HG02938 (cell line): ENCODE measurements at regions not wholly inside any gene's neighbourhood (a gene's known extent, or its start where the extent isn't known, plus 50 kb on each side); places are given as distances from the start of the nearest gene placed in this dataset.
"Not testable (repeated sequence)": the region's sequence is repeated elsewhere in the genome, so short reads cannot be mapped to it uniquely, and the experiment has no call there.

Experiments used
- ATAC-seq: cut with Tn5 transposase; IDR thresholded peaks from one replicate; pipeline ENCODE4 v1.9.1; 2021; ENCODE audit warnings: mild to moderate bottlenecking, moderate library complexity; ENCODE audit not compliant: unreplicated experiment

- ATAC-seq = not testable (repeated sequence)
These were observed 311.1 kb upstream of the CNTNAP2 start for GRCh38 chr7:145805496-145805895.

GRCh38 chr7:145797507-145797906 is 319.1 kb upstream of the CNTNAP2 start:
- no peak for ATAC-seq

GRCh38 chr7:145795132-145795531 is 321.5 kb upstream of the CNTNAP2 start:
- no peak for ATAC-seq

- no peak for ATAC-seq
These were observed 331.5 kb upstream of the CNTNAP2 start for GRCh38 chr7:145784809-145785780.

- ATAC-seq = not testable (repeated sequence)
These were observed 335.2 kb upstream of the CNTNAP2 start for GRCh38 chr7:145781388-145781787.

GRCh38 chr7:145779140-145779539 is 337.5 kb upstream of the CNTNAP2 start:
- no peak for ATAC-seq

GRCh38 chr7:145774777-145775176 is 341.8 kb upstream of the CNTNAP2 start:
- ATAC-seq = no peak

GRCh38 chr7:145753004-145753403 is 363.6 kb upstream of the CNTNAP2 start:
- no peak for ATAC-seq

GRCh38 chr7:145737617-145738016 is 379.0 kb upstream of the CNTNAP2 start:
- no peak for ATAC-seq

- ATAC-seq = no peak
These were observed 381.5 kb upstream of the CNTNAP2 start for GRCh38 chr7:145735061-145735460.

- ATAC-seq = no peak
These were observed 384.1 kb upstream of the CNTNAP2 start for GRCh38 chr7:145732521-145732920.

GRCh38 chr7:145729691-145730090 is 386.9 kb upstream of the CNTNAP2 start:
- ATAC-seq = no peak

- ATAC-seq = no peak
These were observed 398.5 kb upstream of the CNTNAP2 start for GRCh38 chr7:145718129-145718528.

- ATAC-seq = no peak
These were observed 416.1 kb upstream of the CNTNAP2 start for GRCh38 chr7:145700488-145700887.

- ATAC-seq = no peak
These were observed 417.9 kb upstream of the CNTNAP2 start for GRCh38 chr7:145698526-145699262.

- ATAC-seq = not testable (repeated sequence)
These were observed 419.0 kb upstream of the CNTNAP2 start for GRCh38 chr7:145697412-145698107.

GRCh38 chr7:145696071-145696470 is 420.5 kb upstream of the CNTNAP2 start:
- no peak for ATAC-seq

GRCh38 chr7:145692237-145692950 is 424.2 kb upstream of the CNTNAP2 start:
- ATAC-seq = no peak

- no peak for ATAC-seq
These were observed 425.2 kb upstream of the CNTNAP2 start for GRCh38 chr7:145691377-145691914.

- ATAC-seq = no peak
These were observed 435.0 kb upstream of the CNTNAP2 start for GRCh38 chr7:145681646-145682045.
